ACC112 (cell line): ENCODE measurements at regions not wholly inside any gene's neighbourhood (a gene's known extent, or its start where the extent isn't known, plus 50 kb on each side); places are given as distances from the start of the nearest gene placed in this dataset.

ENCODE experiments used
- H2AFZ ChIP-seq: fragments of 200-600 bp; sonication (generic); one replicate; pipeline ENCODE4 v1.6.0; 2017; ENCODE audit warnings: antibody characterized with exemption, low read length; ENCODE audit not compliant: unreplicated experiment
- H3K27ac ChIP-seq: fragments of 200-600 bp; sonication (generic); 2 replicates; pipeline ENCODE4 v1.5.1; 2014; ENCODE audit warnings: low read depth, mild to moderate bottlenecking, antibody characterized with exemption, low read length, moderate library complexity
- H3K27me3 ChIP-seq: fragments of 200-600 bp; sonication (generic); 2 replicates; pipeline ENCODE4 v1.6.1; 2014; ENCODE audit warnings: mild to moderate bottlenecking, antibody characterized with exemption, low read length, moderate library complexity, mixed read lengths; ENCODE audit not compliant: insufficient read depth
- H3K36me3 ChIP-seq: fragments of 200-600 bp; sonication (generic); 2 replicates; pipeline ENCODE4 v1.6.1; 2016; ENCODE audit warnings: mild to moderate bottlenecking, antibody characterized with exemption, low read length, moderate library complexity, mixed read lengths; ENCODE audit not compliant: insufficient read depth
- H3K4me1 ChIP-seq: fragments of 200-600 bp; sonication (generic); one replicate; pipeline ENCODE4 v1.6.1; 2016; ENCODE audit warnings: low read length, mixed read lengths; ENCODE audit not compliant: insufficient read depth, unreplicated experiment, control insufficient read depth
- H3K4me3 ChIP-seq: fragments of 200-600 bp; sonication (generic); 2 replicates; pipeline ENCODE4 v1.5.1; 2014; ENCODE audit warnings: mild to moderate bottlenecking, low read depth, low read length
- H3K79me2 ChIP-seq: fragments of 200-600 bp; sonication (generic); one replicate; pipeline ENCODE4 v1.6.0; 2016; ENCODE audit warnings: low read length; ENCODE audit not compliant: control insufficient read depth, unreplicated experiment, insufficient read depth

- Histone ChIP-seq H3K4me1 (peaks cover 6% of the 10 kb centered on the region), H2AFZ (no peak overlapping the region), H3K4me3 (no peak overlapping the region), H3K27me3 (no peaks in the 10 kb centered on the region), H3K79me2 (no peaks in the 10 kb centered on the region), H3K36me3 (no peaks in the 10 kb centered on the region), H3K27ac (no peak overlapping the region)
Observed at GRCh38 chr7:42742318-42742717, 169.6 kb downstream of the C7orf25 start.

GRCh38 chr7:42740408-42740807 lies 171.5 kb downstream of the C7orf25 start:
- Histone ChIP-seq H3K4me1 (peaks cover 1% of the 10 kb centered on the region), H3K27me3 (no peaks in the 10 kb centered on the region), H3K27ac (no peak overlapping the region), H3K79me2 (no peaks in the 10 kb centered on the region), H3K36me3 (no peaks in the 10 kb centered on the region), H2AFZ (no peak overlapping the region), H3K4me3 (no peak overlapping the region)

- no peak overlapping the region for H3K27ac ChIP-seq
- H3K4me1 ChIP-seq: peaks cover 9% of the 10 kb centered on the region
- no peaks in the 10 kb centered on the region for H3K27me3 ChIP-seq
- H3K4me3 ChIP-seq: no peak overlapping the region
- no peaks in the 10 kb centered on the region for H3K79me2 ChIP-seq
- no peak overlapping the region for H2AFZ ChIP-seq
- H3K36me3 ChIP-seq: no peaks in the 10 kb centered on the region
Observed at GRCh38 chr7:42739638-42740037, 172.2 kb downstream of the C7orf25 start.

- H3K27ac ChIP-seq: no peak overlapping the region
- no peak overlapping the region for H3K4me3 ChIP-seq
- no peaks in the 10 kb centered on the region for H3K79me2 ChIP-seq
- peaks cover 13% of the 10 kb centered on the region for H3K4me1 ChIP-seq
- no peak overlapping the region for H2AFZ ChIP-seq
- no peaks in the 10 kb centered on the region for H3K36me3 ChIP-seq
- no peaks in the 10 kb centered on the region for H3K27me3 ChIP-seq
Observed at GRCh38 chr7:42736931-42737330, 174.9 kb downstream of the C7orf25 start.

- peaks cover 13% of the 10 kb centered on the region for H3K4me1 ChIP-seq
- H3K36me3 ChIP-seq: no peaks in the 10 kb centered on the region
- no peaks in the 10 kb centered on the region for H3K79me2 ChIP-seq
- no peaks in the 10 kb centered on the region for H3K27me3 ChIP-seq
- peak overlapping the region; percentile 66 for H3K27ac ChIP-seq
- H3K4me3 ChIP-seq: 0 out of 2 replicates have a peak overlapping the region, but pooled peaks have one; percentile 14
- H2AFZ ChIP-seq: no peak overlapping the region
Observed at GRCh38 chr7:42735081-42735480, 176.8 kb downstream of the C7orf25 start.

GRCh38 chr7:42734568-42734967 lies 177.3 kb downstream of the C7orf25 start:
- H3K27ac ChIP-seq: peak overlapping the region; percentile 66
- H2AFZ ChIP-seq: no peak overlapping the region

GRCh38 chr7:42733040-42733439 lies 178.8 kb downstream of the C7orf25 start:
- Histone ChIP-seq H3K27ac (no peak overlapping the region), H3K36me3 (no peaks in the 10 kb centered on the region), H3K79me2 (no peaks in the 10 kb centered on the region), H3K4me3 (no peak overlapping the region), H3K4me1 (peaks cover 13% of the 10 kb centered on the region), H3K27me3 (no peaks in the 10 kb centered on the region), H2AFZ (no peak overlapping the region)

More at GRCh38 chr7:42734568-42734967, 177.3 kb downstream of the C7orf25 start:
- Histone ChIP-seq H3K4me3 (0 out of 2 replicates have a peak overlapping the region, but pooled peaks have one; percentile 14), H3K27me3 (no peaks in the 10 kb centered on the region), H3K4me1 (peaks cover 13% of the 10 kb centered on the region), H3K79me2 (no peaks in the 10 kb centered on the region), H3K36me3 (no peaks in the 10 kb centered on the region)

- no peak overlapping the region for H2AFZ ChIP-seq
Observed at GRCh38 chr7:42730586-42730985, 181.3 kb downstream of the C7orf25 start.

GRCh38 chr7:42729053-42729765 lies 182.7 kb downstream of the C7orf25 start:
- H3K36me3 ChIP-seq: no peaks in the 10 kb centered on the region
- no peaks in the 10 kb centered on the region for H3K79me2 ChIP-seq
- no peak overlapping the region for H2AFZ ChIP-seq
- no peak overlapping the region for H3K4me3 ChIP-seq
- peaks cover 16% of the 10 kb centered on the region for H3K4me1 ChIP-seq
- no peak overlapping the region for H3K27ac ChIP-seq
- no peaks in the 10 kb centered on the region for H3K27me3 ChIP-seq

More at GRCh38 chr7:42730586-42730985, 181.3 kb downstream of the C7orf25 start:
- Histone ChIP-seq H3K4me3 (no peak overlapping the region), H3K27me3 (no peaks in the 10 kb centered on the region), H3K4me1 (peaks cover 26% of the 10 kb centered on the region), H3K36me3 (no peaks in the 10 kb centered on the region), H3K79me2 (no peaks in the 10 kb centered on the region), H3K27ac (no peak overlapping the region)

GRCh38 chr7:42727451-42727850 lies 184.4 kb downstream of the C7orf25 start:
- Histone ChIP-seq H2AFZ (no peak overlapping the region), H3K27ac (no peak overlapping the region), H3K4me1 (peaks cover 16% of the 10 kb centered on the region), H3K79me2 (no peaks in the 10 kb centered on the region), H3K36me3 (no peaks in the 10 kb centered on the region), H3K4me3 (no peak overlapping the region), H3K27me3 (no peaks in the 10 kb centered on the region)

GRCh38 chr7:42726066-42726785 lies 185.6 kb downstream of the C7orf25 start:
- H3K4me3 ChIP-seq: 0 out of 2 replicates have a peak overlapping the region, but pooled peaks have one; percentile 2
- no peaks in the 10 kb centered on the region for H3K79me2 ChIP-seq
- H2AFZ ChIP-seq: no peak overlapping the region
- peak overlapping the region; percentile 69 for H3K27ac ChIP-seq
- H3K27me3 ChIP-seq: no peaks in the 10 kb centered on the region
- no peaks in the 10 kb centered on the region for H3K36me3 ChIP-seq
- peaks cover 16% of the 10 kb centered on the region for H3K4me1 ChIP-seq
